H1 (cell line): ENCODE measurements at regions not wholly inside any gene's neighbourhood (a gene's known extent, or its start where the extent isn't known, plus 50 kb on each side); places are given as distances from the start of the nearest gene placed in this dataset.

Source experiments
- CTCF ChIA-PET: fragments of 300-600 bp; sonication (Branson Sonifier 250); formaldehyde crosslinking; loops from one replicate; lab custom pipeline; 2021; ENCODE audit not compliant: partially characterized antibody; lab: Charles Lee
- POLR2A ChIA-PET: fragments of 300-600 bp; sonication (Branson Sonifier 250); formaldehyde crosslinking; loops from one replicate; lab custom pipeline; 2021; ENCODE audit warnings: inconsistent platforms; ENCODE audit not compliant: partially characterized antibody; lab: Charles Lee
- DNase-seq, 2 experiments: peaks; one replicate each; pipeline versions ENCODE4 v3.0.0 to v3.0.0-alpha.2; 2010 to 2022; ENCODE audit warnings: low spot score in 2 of 2, low read depth in 1 of 2, mixed read lengths in 1 of 2
- FAIRE-seq: peaks from 2 replicates; lab custom pipeline; 2011; peaks lifted over from hg19 to GRCh38; lab: Jason Lieb, UNC
- H2AFZ ChIP-seq: 2 replicates; pipeline ENCODE4 v1.8.1; 2012; ENCODE audit warnings: low read length, inconsistent platforms
- H2AK5ac ChIP-seq: 2 replicates; pipeline ENCODE4 v1.6.1; 2013; ENCODE audit warnings: low read depth, low read length
- H2BK120ac ChIP-seq: replicated peaks from 2 replicates; pipeline ENCODE3; 2013; ENCODE audit warnings: low read depth, low read length, inconsistent platforms
- H2BK12ac ChIP-seq: 2 replicates; pipeline ENCODE4 v1.6.1; 2013; ENCODE audit warnings: low read depth, low read length
- H2BK15ac ChIP-seq: 2 replicates; pipeline ENCODE4 v1.6.1; 2013; ENCODE audit warnings: low read length
- H2BK20ac ChIP-seq: 2 replicates; pipeline ENCODE4 v1.6.1; 2013; ENCODE audit warnings: low read length
- H2BK5ac ChIP-seq: 2 replicates; pipeline ENCODE4 v1.6.1; 2013; ENCODE audit warnings: low read depth, low read length
- H3K14ac ChIP-seq: 2 replicates; pipeline ENCODE4 v1.6.1; 2013; ENCODE audit warnings: inconsistent platforms; ENCODE audit not compliant: insufficient read length
- H3K18ac ChIP-seq: 2 replicates; pipeline ENCODE4 v1.6.1; 2013; ENCODE audit warnings: low read length; ENCODE audit errors: extremely low read depth
- H3K23ac ChIP-seq: 2 replicates; pipeline ENCODE4 v1.6.1; 2013; ENCODE audit warnings: inconsistent platforms; ENCODE audit not compliant: insufficient read length
- H3K23me2 ChIP-seq: 2 replicates; pipeline ENCODE4 v1.6.1; 2013; ENCODE audit warnings: low read depth, low read length
- H3K27ac ChIP-seq: 2 replicates; pipeline ENCODE4 v1.6.1; 2011; ENCODE audit warnings: low read depth, low read length, inconsistent platforms
- H3K27me3 ChIP-seq, 4 experiments: replicated peaks in 1 of 4; 1 replicate in 1 of 4; 2 replicates in 3 of 4; pipeline versions ENCODE4 v1.6.1 to v1.8.1; 2011 to 2013; ENCODE audit warnings: low read length in 3 of 4, mild to moderate bottlenecking in 3 of 4, inconsistent platforms in 2 of 4, mixed read lengths in 2 of 4, moderate library complexity in 1 of 4; ENCODE audit not compliant: control insufficient read depth in 3 of 4, insufficient read depth in 3 of 4; ENCODE audit errors: extremely low read depth in 1 of 4
- H3K36me3 ChIP-seq, 4 experiments: 2 replicates each; pipeline versions ENCODE4 v1.6.1 to v1.8.1; 2011 to 2013; ENCODE audit warnings: mild to moderate bottlenecking in 4 of 4, low read length in 3 of 4, moderate library complexity in 2 of 4, control low read depth in 1 of 4, inconsistent platforms in 1 of 4; ENCODE audit not compliant: insufficient read depth in 4 of 4, control insufficient read depth in 2 of 4
- H3K4ac ChIP-seq: replicated peaks from 2 replicates; pipeline ENCODE3; 2013; ENCODE audit warnings: low read length, low read depth, mixed read lengths, inconsistent platforms; ENCODE audit not compliant: insufficient read length
- H3K4me1 ChIP-seq, 4 experiments: replicated peaks in 1 of 4; 1 replicate in 1 of 4; 2 replicates in 3 of 4; pipeline versions ENCODE4 v1.6.1 to v1.8.1; 2011 to 2013; ENCODE audit warnings: low read length in 3 of 4, inconsistent platforms in 2 of 4, mixed read lengths in 1 of 4; ENCODE audit not compliant: insufficient read depth in 4 of 4, control insufficient read depth in 3 of 4
- H3K4me2 ChIP-seq, 2 experiments: 2 replicates each; pipeline versions ENCODE4 v1.6.1 to v1.8.1; 2011 to 2013; ENCODE audit warnings: low read depth in 2 of 2, low read length in 2 of 2, control low read depth in 1 of 2, inconsistent platforms in 1 of 2, mild to moderate bottlenecking in 1 of 2; ENCODE audit not compliant: insufficient read depth in 1 of 2
- H3K4me3 ChIP-seq, 4 experiments: fragments of 200-600, 300-600 bp in 1 of 4; sonication (generic), shearing (Covaris generic), sonication (Bioruptor Twin) in 1 of 4; 2 replicates each; pipeline versions ENCODE4 v1.5.1 to v1.8.1; 2011 to 2016; ENCODE audit warnings: low read length in 4 of 4, low read depth in 3 of 4, control low read depth in 2 of 4, inconsistent platforms in 2 of 4, mild to moderate bottlenecking in 2 of 4, mixed read lengths in 1 of 4, moderate library complexity in 1 of 4; ENCODE audit not compliant: insufficient read depth in 2 of 4; ENCODE audit errors: extremely low read depth in 1 of 4
- H3K56ac ChIP-seq: replicated peaks from 2 replicates; pipeline ENCODE3; 2013; ENCODE audit warnings: low read depth, mild to moderate bottlenecking, mixed read lengths, low read length, inconsistent platforms; ENCODE audit not compliant: insufficient read length
- H3K79me1 ChIP-seq: 2 replicates; pipeline ENCODE4 v1.6.1; 2013; ENCODE audit warnings: low read depth, low read length, control low read depth
- H3K79me2 ChIP-seq, 2 experiments: 2 replicates each; pipeline versions ENCODE4 v1.6.1 to v1.8.1; 2012 to 2013; ENCODE audit warnings: low read length in 2 of 2, mild to moderate bottlenecking in 2 of 2, inconsistent platforms in 1 of 2; ENCODE audit not compliant: insufficient read depth in 2 of 2, control insufficient read depth in 1 of 2
- H3K9ac ChIP-seq, 4 experiments: replicated peaks in 1 of 4; 1 replicate in 1 of 4; 2 replicates in 3 of 4; pipeline versions ENCODE4 v1.6.1 to v1.8.1; 2011 to 2013; ENCODE audit warnings: low read depth in 3 of 4, low read length in 3 of 4, control low read depth in 2 of 4, mild to moderate bottlenecking in 2 of 4, moderate library complexity in 2 of 4, inconsistent platforms in 1 of 4; ENCODE audit errors: extremely low read depth in 1 of 4
- H3K9me3 ChIP-seq, 2 experiments: 2 replicates each; pipeline versions ENCODE4 v1.6.1 to v1.8.1; 2012 to 2013; ENCODE audit warnings: mild to moderate bottlenecking in 2 of 2, moderate library complexity in 2 of 2, control low read depth in 1 of 2, inconsistent platforms in 1 of 2, low read depth in 1 of 2, low read length in 1 of 2, mixed read lengths in 1 of 2; ENCODE audit not compliant: insufficient read depth in 2 of 2
- H4K20me1 ChIP-seq, 2 experiments: replicated peaks in 1 of 2; 2 replicates each; pipeline versions ENCODE3 to v1.8.1; 2011 to 2013; ENCODE audit warnings: inconsistent platforms in 2 of 2, low read length in 2 of 2, mild to moderate bottlenecking in 1 of 2; ENCODE audit not compliant: insufficient read depth in 2 of 2, control insufficient read depth in 1 of 2
- H4K5ac ChIP-seq: 2 replicates; pipeline ENCODE4 v1.6.1; 2013; ENCODE audit warnings: low read length, low read depth, mixed read lengths, inconsistent platforms; ENCODE audit not compliant: insufficient read length
- H4K8ac ChIP-seq: 2 replicates; pipeline ENCODE4 v1.8.0; 2013; ENCODE audit warnings: mild to moderate bottlenecking, moderate library complexity, low read length, inconsistent platforms; ENCODE audit not compliant: insufficient read depth; ENCODE audit errors: extremely low read depth
- H4K91ac ChIP-seq: replicated peaks from 2 replicates; pipeline ENCODE3; 2013; ENCODE audit warnings: low read length, mixed read lengths, inconsistent platforms; ENCODE audit not compliant: insufficient read length
- ASH2L ChIP-seq: fragments of 200-600, 300-600 bp; sonication (generic); IDR thresholded peaks from one replicate; pipeline ENCODE4 v1.7.1; 2017; ENCODE audit warnings: low read length
- ATF3 ChIP-seq: IDR thresholded peaks from 2 replicates; pipeline ENCODE4 v1.6.1; 2011; ENCODE audit warnings: low read depth, mild to moderate bottlenecking, low read length; ENCODE audit not compliant: insufficient read depth
- CBX8 ChIP-seq: fragments of 300-800, 300-1000 bp; sonication (generic); IDR thresholded peaks from 2 replicates; pipeline ENCODE4 v1.7.1; 2016; ENCODE audit warnings: low read depth, low read length, borderline replicate concordance
- CHD2 ChIP-seq: IDR thresholded peaks from 2 replicates; pipeline ENCODE4 v1.6.1; 2012; ENCODE audit warnings: low read length, improper control_type of control experiment
- CTBP2 ChIP-seq: IDR thresholded peaks from 2 replicates; pipeline ENCODE4 v1.7.0; 2011; ENCODE audit warnings: borderline replicate concordance, mild to moderate bottlenecking, moderate library complexity, mixed read lengths, low read length; ENCODE audit not compliant: insufficient read depth, insufficient read length
- GABPA ChIP-seq: IDR thresholded peaks from 2 replicates; pipeline ENCODE4 v1.6.1; 2011; ENCODE audit warnings: mild to moderate bottlenecking, low read length, moderate library complexity, borderline replicate concordance; ENCODE audit not compliant: insufficient read depth
- NANOG ChIP-seq: IDR thresholded peaks from 2 replicates; pipeline ENCODE4 v1.6.1; 2011; ENCODE audit warnings: low read length, low read depth, mild to moderate bottlenecking, inconsistent platforms; ENCODE audit not compliant: insufficient read depth, poor library complexity, severe bottlenecking
- WGBS, 2 experiments: shearing (Covaris generic) in 1 of 2; methylation state at CpG; one replicate each; pipeline versions ENCODE4 v1.1.6 to v1.1.7; 2013 to 2015; ENCODE audit warnings: low lambda C conversion rate in 2 of 2, mixed read lengths in 2 of 2, inconsistent platforms in 1 of 2, low coverage in 1 of 2, missing lambda C conversion rate in 1 of 2; ENCODE audit not compliant: insufficient replicate concordance in 2 of 2, insufficient coverage in 1 of 2, insufficient read length in 1 of 2; ENCODE audit errors: extremely low coverage in 1 of 2, missing lambda C conversion rate in 1 of 2; 5-methylcytosine and 5-hydroxymethylcytosine counted together

GRCh38 chr3:70466096-70466495 lies 153.7 kb upstream of the MDFIC2 start:
- DNase-seq (no peak), FAIRE-seq (no peak)
- H2AFZ ChIP-seq = no peak overlapping the region
- 95% methylated on average over 7 of the region's 7 CpGs; no CpG with 5 or more reads in 1 of the 2 experiments for WGBS, 2 experiments
- no peak overlapping the region for H2BK20ac ChIP-seq
- no peak overlapping the region for H3K56ac ChIP-seq
- H2BK120ac ChIP-seq = no peak overlapping the region
- H4K8ac ChIP-seq = no peak overlapping the region
- H3K23me2 ChIP-seq = no peaks in the 10 kb centered on the region
- H3K36me3 ChIP-seq = no peaks in the 10 kb centered on the region
- H4K5ac ChIP-seq = no peak overlapping the region
- ChIA-PET CTCF (interaction anchor here (0.7 to 1.1 kb wide), 2 partner anchors 357 to 360 kb away, joined by 3 read pairs; no protein-coding TSS in a partner anchor), POLR2A (no interaction called here)
- H3K27me3 ChIP-seq = no peaks in the 10 kb centered on the region
- no peak overlapping the region for H2BK15ac ChIP-seq
- H3K14ac ChIP-seq = no peak overlapping the region
- H2AK5ac ChIP-seq = no peak overlapping the region
- H3K27ac ChIP-seq = no peak overlapping the region
- H3K4me1 ChIP-seq = no peaks in the 10 kb centered on the region
- no peaks in the 10 kb centered on the region for H3K79me1 ChIP-seq
- H2BK5ac ChIP-seq = no peak overlapping the region
- H3K18ac ChIP-seq = no peak overlapping the region
- H2BK12ac ChIP-seq = no peak overlapping the region
- no peak overlapping the region for H3K4me3 ChIP-seq
- peaks cover 0 to 11% of the 10 kb centered on the region in 2 experiments; a peak in 2 of 4 replicates for H3K9me3 ChIP-seq
- H4K91ac ChIP-seq = no peak overlapping the region
- H3K4ac ChIP-seq = no peak overlapping the region
- no peaks in the 10 kb centered on the region for H4K20me1 ChIP-seq
- no peak overlapping the region for H3K23ac ChIP-seq
- no peak overlapping the region for H3K4me2 ChIP-seq
- H3K9ac ChIP-seq = no peak overlapping the region
- H3K79me2 ChIP-seq = no peaks in the 10 kb centered on the region
- TF ChIP-seq CHD2 (no peak), NANOG (no peak), ASH2L (no peak), CBX8 (no peak), ATF3 (no peak), GABPA (no peak), CTBP2 (no peak)
